Activated CD8-positive, alpha-beta T cell treated with anti-CD3 and anti-CD28 coated beads for 36 hours (primary cell): ENCODE measurements at regions not wholly inside any gene's neighbourhood (a gene's known extent, or its start where the extent isn't known, plus 50 kb on each side); places are given as distances from the start of the nearest gene placed in this dataset.

Experiments
- ATAC-seq: fragments of 200-7000 bp; cut with Tn5 transposase; one replicate; pipeline ENCODE4 v1.10.0; 2021; ENCODE audit warnings: mild to moderate bottlenecking, moderate library complexity
- CTCF ChIA-PET: fragments of 350-600 bp; sonication (Branson Sonifier 250); formaldehyde crosslinking; loops from one replicate; lab custom pipeline; 2021; ENCODE audit warnings: antibody characterized with exemption; lab: Charles Lee
- POLR2A ChIA-PET: fragments of 350-600 bp; sonication (Branson Sonifier 250); formaldehyde crosslinking; loops from one replicate; lab custom pipeline; 2021; ENCODE audit warnings: antibody characterized with exemption; lab: Charles Lee
- DNase-seq: peaks from one replicate; pipeline ENCODE4 v3.0.0-alpha.2; 2020
- H3K27ac Mint-ChIP-seq: one replicate; pipeline ENCODE4 v1.8.0; 2021; ENCODE audit warnings: mild to moderate bottlenecking, mixed read lengths
- H3K27me3 Mint-ChIP-seq: one replicate; pipeline ENCODE4 v1.8.0; 2021; ENCODE audit warnings: mixed read lengths
- H3K36me3 Mint-ChIP-seq: one replicate; pipeline ENCODE4 v1.8.0; 2021; ENCODE audit warnings: low read depth, mixed read lengths
- H3K4me1 Mint-ChIP-seq: one replicate; pipeline ENCODE4 v1.8.0; 2021; ENCODE audit warnings: low read depth, mixed read lengths
- H3K4me3 Mint-ChIP-seq: one replicate; pipeline ENCODE4 v1.8.0; 2021; ENCODE audit warnings: mild to moderate bottlenecking, moderate library complexity, mixed read lengths
- H3K9me3 Mint-ChIP-seq: one replicate; pipeline ENCODE4 v1.8.0; 2021; ENCODE audit warnings: mixed read lengths
- intact Hi-C: fragments of 100-400 bp; cut with micrococcal nuclease; formaldehyde crosslinking; loops from one replicate; pipeline ENCODE4 v1.10.0; 2022
- TF ChIP-seq, protein P1 (sequence below): fragments of 200-600 bp; IDR thresholded peaks from one replicate; pipeline ENCODE4 v1.8.0; 2022; ENCODE audit warnings: antibody characterized with exemption, mild to moderate bottlenecking

DNA sequence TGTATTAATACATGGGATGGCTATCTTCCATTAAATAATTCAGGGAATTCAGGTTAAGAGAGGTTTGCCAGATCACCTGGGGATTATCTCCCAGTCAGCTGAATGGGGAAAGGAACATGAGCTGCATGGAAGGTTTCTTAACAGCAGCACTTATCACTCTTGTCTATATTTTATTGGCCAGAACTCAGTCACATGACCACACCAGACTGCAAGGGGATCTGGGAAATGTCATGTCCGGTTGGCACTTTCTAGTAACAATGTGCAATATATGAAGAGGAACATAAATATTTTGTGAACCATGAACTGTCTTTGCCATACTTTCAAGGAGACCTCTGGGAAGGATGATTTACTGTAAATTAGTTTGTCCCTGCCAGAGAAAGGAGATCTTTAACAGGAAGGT is 599.1 kb downstream of the SLC4A3 start:
- Mint-ChIP-seq H3K27ac (no peak overlapping the region), H3K4me3 (no peak overlapping the region), H3K27me3 (no peaks in the 10 kb centered on the region), H3K9me3 (no peaks in the 10 kb centered on the region), H3K36me3 (no peaks in the 10 kb centered on the region), H3K4me1 (no peaks in the 10 kb centered on the region)
- intact Hi-C loops = no loop called here
- DNase-seq = no peak
- POLR2A ChIA-PET = no interaction called here
- CTCF ChIA-PET = no interaction called here
- ATAC-seq = no peak
- TF ChIP-seq, protein P1, sequence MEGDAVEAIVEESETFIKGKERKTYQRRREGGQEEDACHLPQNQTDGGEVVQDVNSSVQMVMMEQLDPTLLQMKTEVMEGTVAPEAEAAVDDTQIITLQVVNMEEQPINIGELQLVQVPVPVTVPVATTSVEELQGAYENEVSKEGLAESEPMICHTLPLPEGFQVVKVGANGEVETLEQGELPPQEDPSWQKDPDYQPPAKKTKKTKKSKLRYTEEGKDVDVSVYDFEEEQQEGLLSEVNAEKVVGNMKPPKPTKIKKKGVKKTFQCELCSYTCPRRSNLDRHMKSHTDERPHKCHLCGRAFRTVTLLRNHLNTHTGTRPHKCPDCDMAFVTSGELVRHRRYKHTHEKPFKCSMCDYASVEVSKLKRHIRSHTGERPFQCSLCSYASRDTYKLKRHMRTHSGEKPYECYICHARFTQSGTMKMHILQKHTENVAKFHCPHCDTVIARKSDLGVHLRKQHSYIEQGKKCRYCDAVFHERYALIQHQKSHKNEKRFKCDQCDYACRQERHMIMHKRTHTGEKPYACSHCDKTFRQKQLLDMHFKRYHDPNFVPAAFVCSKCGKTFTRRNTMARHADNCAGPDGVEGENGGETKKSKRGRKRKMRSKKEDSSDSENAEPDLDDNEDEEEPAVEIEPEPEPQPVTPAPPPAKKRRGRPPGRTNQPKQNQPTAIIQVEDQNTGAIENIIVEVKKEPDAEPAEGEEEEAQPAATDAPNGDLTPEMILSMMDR = no peak

DNA sequence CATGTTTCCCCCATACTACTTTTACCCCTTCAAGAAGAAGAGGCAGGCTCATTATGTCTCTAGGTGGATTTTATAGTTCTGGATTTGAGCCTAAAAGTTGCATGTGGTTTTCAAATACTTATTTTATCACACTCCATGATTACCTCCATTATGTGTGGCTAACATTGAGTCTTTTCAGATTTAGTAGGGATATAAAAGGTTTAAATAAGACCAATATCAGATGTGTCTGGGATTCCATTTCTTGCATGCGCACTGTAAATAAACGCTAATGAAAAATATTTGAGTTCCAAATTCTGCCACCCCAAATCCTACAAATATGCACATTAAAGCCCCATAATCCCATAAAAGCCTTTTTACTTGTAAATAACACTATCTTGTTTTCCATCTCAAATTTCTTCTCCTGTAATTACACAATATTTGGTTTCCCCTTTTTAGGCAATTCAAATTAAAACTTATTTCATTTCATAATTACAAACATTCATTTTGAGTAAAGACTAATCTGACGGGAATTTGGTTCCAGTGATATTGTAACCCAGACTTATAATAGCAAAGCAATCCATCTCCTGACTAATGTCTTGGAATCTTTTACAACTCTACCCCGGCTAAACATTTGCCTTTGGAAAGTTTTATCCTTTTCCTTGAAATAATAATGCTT is 600.0 kb downstream of the SLC4A3 start:
- Mint-ChIP-seq H3K4me3 (no peak overlapping the region), H3K27me3 (no peaks in the 10 kb centered on the region), H3K27ac (no peak overlapping the region), H3K4me1 (no peaks in the 10 kb centered on the region), H3K9me3 (no peaks in the 10 kb centered on the region), H3K36me3 (no peaks in the 10 kb centered on the region)
- no peak for DNase-seq
- TF ChIP-seq, protein P1 = no peak
- ATAC-seq = no peak
- intact Hi-C loops = no loop called here
- CTCF ChIA-PET = no interaction called here
- POLR2A ChIA-PET = no interaction called here

DNA sequence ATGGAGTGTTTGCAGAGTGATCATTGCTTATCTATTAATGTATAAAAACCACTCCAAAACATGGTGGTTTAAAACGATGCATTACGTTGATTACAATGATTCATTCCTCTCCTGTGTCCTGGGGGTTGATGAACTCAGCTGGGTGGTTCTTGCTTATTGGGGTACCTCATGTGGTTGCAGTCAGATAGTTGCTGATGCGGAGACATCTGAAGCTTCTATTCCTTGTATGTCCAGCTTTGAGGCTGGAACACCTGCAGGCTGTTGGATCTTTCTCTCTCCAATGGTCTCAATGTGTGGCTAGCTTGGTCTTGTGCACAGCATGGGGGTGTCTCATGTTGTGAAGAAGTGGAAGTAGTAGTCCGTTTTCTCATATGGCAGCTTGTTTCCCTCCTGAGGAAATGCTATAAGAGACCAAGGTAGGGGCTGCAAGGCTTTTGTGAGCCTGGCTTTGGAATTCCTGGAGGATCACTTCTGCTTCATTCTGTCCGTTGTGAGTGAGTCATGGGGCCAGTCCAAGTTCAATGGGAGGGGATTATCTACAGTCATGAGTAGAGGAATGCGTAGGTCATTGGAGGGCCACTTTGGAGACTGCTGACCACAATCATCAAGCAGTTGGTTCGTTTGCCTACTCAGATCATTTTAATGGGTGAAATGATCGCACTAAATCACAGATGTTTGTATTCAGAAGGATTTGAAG is 601.0 kb downstream of the SLC4A3 start:
- H3K9me3 Mint-ChIP-seq = no peaks in the 10 kb centered on the region
- POLR2A ChIA-PET = no interaction called here
- ATAC-seq = no peak
- DNase-seq = no peak
- TF ChIP-seq, protein P1 = no peak
- no peak overlapping the region for H3K4me3 Mint-ChIP-seq
- intact Hi-C loops = no loop called here
- CTCF ChIA-PET = no interaction called here
- H3K27me3 Mint-ChIP-seq = no peaks in the 10 kb centered on the region
- H3K36me3 Mint-ChIP-seq = no peaks in the 10 kb centered on the region
- no peaks in the 10 kb centered on the region for H3K4me1 Mint-ChIP-seq
- no peak overlapping the region for H3K27ac Mint-ChIP-seq

DNA sequence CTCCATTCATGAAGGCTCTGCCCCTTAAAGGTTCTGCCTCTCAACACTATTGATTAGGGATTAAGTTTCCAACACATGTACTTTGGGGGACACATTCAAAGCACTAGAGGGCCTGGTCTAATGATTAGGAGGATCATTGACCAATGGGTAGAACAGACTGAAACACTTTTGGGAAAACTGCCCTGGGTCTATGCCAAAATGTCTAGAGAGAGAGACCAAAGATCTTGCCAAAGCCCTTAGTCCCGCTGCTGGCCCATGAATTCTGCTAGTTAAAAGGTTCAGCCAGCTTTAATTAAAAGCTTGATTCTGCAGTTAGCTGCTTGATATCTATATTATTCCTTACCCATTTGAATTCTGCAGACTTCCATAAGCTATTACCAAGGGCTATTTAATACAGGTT is 613.2 kb downstream of the SLC4A3 start:
- Mint-ChIP-seq H3K9me3 (no peaks in the 10 kb centered on the region), H3K27me3 (no peaks in the 10 kb centered on the region), H3K4me3 (no peak overlapping the region), H3K36me3 (no peaks in the 10 kb centered on the region), H3K27ac (no peak overlapping the region), H3K4me1 (no peaks in the 10 kb centered on the region)
- TF ChIP-seq, protein P1 = no peak
- ChIA-PET POLR2A (no interaction called here), CTCF (no interaction called here)
- no peak for ATAC-seq
- no peak for DNase-seq
- intact Hi-C loops = no loop called here

DNA sequence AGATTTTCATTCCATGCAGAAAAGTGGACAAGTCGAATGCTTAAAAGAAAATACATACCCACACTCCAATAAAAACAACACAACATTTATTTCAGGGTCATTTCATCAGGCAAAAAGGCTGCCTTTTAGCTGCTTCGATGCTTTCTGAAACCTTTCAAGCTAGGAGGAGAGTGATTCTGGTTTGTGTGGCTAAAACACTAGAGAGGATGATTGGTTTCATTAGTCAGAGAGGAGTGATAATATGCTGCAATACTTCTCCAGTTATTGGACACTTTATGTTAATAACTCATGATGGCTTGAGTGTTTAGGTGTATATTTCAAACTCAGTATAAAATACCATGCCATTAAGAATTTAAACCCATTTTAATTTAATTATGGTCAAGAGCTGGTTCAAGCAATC is 614.0 kb downstream of the SLC4A3 start:
- Mint-ChIP-seq H3K36me3 (no peaks in the 10 kb centered on the region), H3K9me3 (no peaks in the 10 kb centered on the region), H3K4me3 (no peak overlapping the region), H3K27ac (no peak overlapping the region), H3K27me3 (no peaks in the 10 kb centered on the region), H3K4me1 (no peaks in the 10 kb centered on the region)
- POLR2A ChIA-PET = no interaction called here
- intact Hi-C loops = no loop called here
- CTCF ChIA-PET = no interaction called here
- ATAC-seq (no peak), DNase-seq (no peak)
- TF ChIP-seq, protein P1 = no peak
